ENCODE measurements at regions not wholly inside any gene's neighbourhood (a gene's known extent, or its start where the extent isn't known, plus 50 kb on each side); places are given as distances from the start of the nearest gene placed in this dataset.

GRCh38 chr6:14232889-14233288 lies 115.3 kb downstream of the CD83 start:
- TF ChIP-seq CTCF (IDR thresholded peaks at IDR 0.05) (no peak), POLR2AphosphoS5 (IDR thresholded peaks at IDR 0.05) (no peak)
